Keratinocyte (primary cell): ENCODE measurements at regions not wholly inside any gene's neighbourhood (a gene's known extent, or its start where the extent isn't known, plus 50 kb on each side); places are given as distances from the start of the nearest gene placed in this dataset.

Experiments used
- DNase-seq: peaks from one replicate; pipeline ENCODE4 v3.0.0-alpha.2; 2011; ENCODE audit warnings: low read depth, missing footprints, low spot score
- FAIRE-seq: peaks from 2 replicates; lab custom pipeline; 2011; peaks lifted over from hg19 to GRCh38; lab: Jason Lieb, UNC
- H2AFZ ChIP-seq: 2 replicates; pipeline ENCODE4 v1.6.0; 2012; ENCODE audit warnings: low read length, control low read depth, inconsistent platforms; ENCODE audit not compliant: control insufficient read depth
- H3K27ac ChIP-seq: 2 replicates; pipeline ENCODE4 v1.5.1; 2011; ENCODE audit warnings: low read length; ENCODE audit not compliant: control insufficient read depth, insufficient read depth
- H3K27me3 ChIP-seq: 3 replicates; pipeline ENCODE4 v1.6.0; 2011; ENCODE audit warnings: low read length; ENCODE audit not compliant: control insufficient read depth, insufficient read depth; ENCODE audit errors: extremely low read depth
- H3K36me3 ChIP-seq, 2 experiments: 2 replicates in 1 of 2; 3 replicates in 1 of 2; pipeline ENCODE4 v1.5.1; 2011; ENCODE audit warnings: low read length in 2 of 2, mild to moderate bottlenecking in 1 of 2; ENCODE audit not compliant: control insufficient read depth in 2 of 2, insufficient read depth in 2 of 2; ENCODE audit errors: extremely low read depth in 1 of 2
- H3K4me1 ChIP-seq: 3 replicates; pipeline ENCODE4 v1.5.1; 2011; ENCODE audit warnings: low read length; ENCODE audit not compliant: control insufficient read depth, insufficient read depth; ENCODE audit errors: extremely low read depth
- H3K4me2 ChIP-seq: 3 replicates; pipeline ENCODE4 v1.6.0; 2011; ENCODE audit warnings: low read depth, low read length; ENCODE audit not compliant: control insufficient read depth, insufficient read depth; ENCODE audit errors: extremely low read depth
- H3K4me3 ChIP-seq, 3 experiments: fragments of 200-600 bp in 1 of 3; sonication (generic) in 1 of 3; 2 replicates in 2 of 3; 3 replicates in 1 of 3; pipeline ENCODE4 v1.5.1; 2011 to 2016; ENCODE audit warnings: low read length in 3 of 3, mild to moderate bottlenecking in 3 of 3, control low read depth in 2 of 3, inconsistent platforms in 1 of 3, low read depth in 1 of 3, mixed read lengths in 1 of 3, mixed run types in 1 of 3, moderate library complexity in 1 of 3; ENCODE audit not compliant: control insufficient read depth in 2 of 3, insufficient read depth in 2 of 3; ENCODE audit errors: extremely low read depth in 1 of 3
- H3K79me2 ChIP-seq: 2 replicates; pipeline ENCODE4 v1.6.0; 2012; ENCODE audit warnings: low read length; ENCODE audit not compliant: control insufficient read depth, insufficient read depth
- H3K9ac ChIP-seq: 3 replicates; pipeline ENCODE4 v1.6.0; 2011; ENCODE audit warnings: low read length; ENCODE audit not compliant: control insufficient read depth, insufficient read depth; ENCODE audit errors: extremely low read depth
- H3K9me1 ChIP-seq: 3 replicates; pipeline ENCODE4 v1.6.0; 2011; ENCODE audit warnings: low read length; ENCODE audit not compliant: control insufficient read depth, insufficient read depth; ENCODE audit errors: extremely low read depth
- H3K9me3 ChIP-seq: 2 replicates; pipeline ENCODE4 v1.5.1; 2012; ENCODE audit warnings: low read depth, low read length; ENCODE audit not compliant: control insufficient read depth
- H4K20me1 ChIP-seq: 3 replicates; pipeline ENCODE4 v1.6.0; 2011; ENCODE audit warnings: low read length; ENCODE audit not compliant: control insufficient read depth, insufficient read depth; ENCODE audit errors: extremely low read depth
- CTCF ChIP-seq, 3 experiments: IDR thresholded peaks in 1 of 3; conservative IDR thresholded peaks in 1 of 3; optimal IDR thresholded peaks in 1 of 3; 2 replicates in 2 of 3; 3 replicates in 1 of 3; pipeline versions ENCODE3 to v1.5.1; 2011; ENCODE audit warnings: low read length in 3 of 3, mild to moderate bottlenecking in 3 of 3, moderate library complexity in 2 of 3, control low read depth in 1 of 3, inconsistent platforms in 1 of 3; ENCODE audit not compliant: insufficient read depth in 2 of 3; ENCODE audit errors: extremely low read depth in 1 of 3
- EZH2 ChIP-seq: IDR thresholded peaks from one replicate; pipeline ENCODE4 v1.6.1; 2012; ENCODE audit warnings: inconsistent platforms, mild to moderate bottlenecking, low read length, moderate library complexity
- dilution Hi-C: fragments of 300-500 bp; cut with MboI; formaldehyde crosslinking; loops from one replicate; pipeline ENCODE4 v1.7.0; 2020; ENCODE audit warnings: low sequenced_read_pairs; ENCODE audit not compliant: extremely low pct_ligation_motif_present

GRCh38 chr5:60332244-60333004 is 367.5 kb downstream of the DEPDC1B start:
- Histone ChIP-seq H3K4me3 (no peak overlapping the region), H3K27ac (peak overlapping the region; percentile 70), H2AFZ (no peak overlapping the region), H3K27me3 (no peaks in the 10 kb centered on the region), H3K9me3 (no peaks in the 10 kb centered on the region), H3K4me2 (peak overlapping the region; percentile 60), H4K20me1 (no peaks in the 10 kb centered on the region), H3K36me3 (no peaks in the 10 kb centered on the region), H3K79me2 (no peaks in the 10 kb centered on the region), H3K9me1 (no peaks in the 10 kb centered on the region), H3K4me1 (peaks cover 18% of the 10 kb centered on the region), H3K9ac (peak overlapping the region; percentile 50)
- no peak for TF ChIP-seq CTCF (optimal IDR thresholded peaks at IDR 0.05 in 1 of 3, IDR thresholded peaks at IDR 0.05 in 1 of 3, conservative IDR thresholded peaks at IDR 0.05 in 1 of 3; ENCODE audit: extremely low read depth in 1 of 3, insufficient read depth in 2 of 3, low read length in 3 of 3)
- TF ChIP-seq EZH2: no peak
- FAIRE-seq: peak; percentile 29
- dilution Hi-C loops: no loop called here
- DNase-seq: peak; percentile 49

GRCh38 chr5:60330236-60330635 is 369.7 kb downstream of the DEPDC1B start:
- Histone ChIP-seq H4K20me1 (no peaks in the 10 kb centered on the region), H3K9me1 (no peaks in the 10 kb centered on the region), H2AFZ (no peak overlapping the region), H3K79me2 (no peaks in the 10 kb centered on the region), H3K4me1 (peaks cover 18% of the 10 kb centered on the region), H3K4me3 (no peak overlapping the region), H3K9ac (no peak overlapping the region), H3K27me3 (no peaks in the 10 kb centered on the region), H3K4me2 (no peak overlapping the region), H3K27ac (no peak overlapping the region), H3K9me3 (no peaks in the 10 kb centered on the region), H3K36me3 (no peaks in the 10 kb centered on the region)
- TF ChIP-seq CTCF (optimal IDR thresholded peaks at IDR 0.05 in 1 of 3, IDR thresholded peaks at IDR 0.05 in 1 of 3, conservative IDR thresholded peaks at IDR 0.05 in 1 of 3; ENCODE audit: extremely low read depth in 1 of 3, insufficient read depth in 2 of 3, low read length in 3 of 3) (no peak), EZH2 (no peak)
- dilution Hi-C loops: no loop called here
- FAIRE-seq (no peak), DNase-seq (no peak)
